GM23338 (cell line): ENCODE measurements at regions not wholly inside any gene's neighbourhood (a gene's known extent, or its start where the extent isn't known, plus 50 kb on each side); places are given as distances from the start of the nearest gene placed in this dataset.

ENCODE experiments used
- EZH2 ChIP-seq: fragments of 200-600 bp; sonication (generic); IDR thresholded peaks from one replicate; pipeline ENCODE4 v1.8.0; 2017; ENCODE audit warnings: antibody characterized with exemption, mild to moderate bottlenecking, low read depth; ENCODE audit not compliant: unreplicated experiment
- EZH2phosphoT487 ChIP-seq: fragments of 200-600 bp; sonication (generic); IDR thresholded peaks from one replicate; pipeline ENCODE4 v1.8.1; 2018; ENCODE audit warnings: antibody characterized with exemption; ENCODE audit not compliant: unreplicated experiment
- JUNB ChIP-seq: IDR thresholded peaks from one replicate; pipeline ENCODE4 v1.6.1; 2016; ENCODE audit warnings: antibody characterized with exemption; ENCODE audit not compliant: unreplicated experiment
- POLR2AphosphoS5 ChIP-seq: IDR thresholded peaks from 2 replicates; pipeline ENCODE4 v1.6.1; 2016; ENCODE audit warnings: antibody characterized with exemption, low read depth
- ZNF114 ChIP-seq: fragments of 250-450 bp; sonication (Bioruptor Pico); IDR thresholded peaks from 2 replicates; pipeline ENCODE4 v1.5.0; 2020; ENCODE audit warnings: mild to moderate bottlenecking, moderate library complexity
- ZNF331 ChIP-seq: fragments of 250-450 bp; sonication (Bioruptor Pico); IDR thresholded peaks from 2 replicates; pipeline ENCODE4 v1.5.0; 2020; ENCODE audit warnings: low read depth, mild to moderate bottlenecking, moderate library complexity
- TF ChIP-seq, protein P1 (sequence below), 2 experiments: fragments of 200-600 bp in 1 of 2; sonication (generic) in 1 of 2; conservative IDR thresholded peaks; 2 replicates each; pipeline versions ENCODE4 v1.5.1 to v1.6.1; 2016 to 2017; ENCODE audit warnings: antibody characterized with exemption in 2 of 2, low read depth in 2 of 2, mild to moderate bottlenecking in 2 of 2, moderate library complexity in 1 of 2
- TF ChIP-seq, protein P2 (sequence below): IDR thresholded peaks from one replicate; pipeline ENCODE4 v1.6.1; 2018; ENCODE audit warnings: antibody characterized with exemption; ENCODE audit not compliant: unreplicated experiment
- TF ChIP-seq, protein P3 (sequence below): fragments of 250-450 bp; sonication (Bioruptor Pico); IDR thresholded peaks from 2 replicates; pipeline ENCODE4 v1.5.0; 2020; ENCODE audit warnings: mild to moderate bottlenecking, moderate library complexity

DNA sequence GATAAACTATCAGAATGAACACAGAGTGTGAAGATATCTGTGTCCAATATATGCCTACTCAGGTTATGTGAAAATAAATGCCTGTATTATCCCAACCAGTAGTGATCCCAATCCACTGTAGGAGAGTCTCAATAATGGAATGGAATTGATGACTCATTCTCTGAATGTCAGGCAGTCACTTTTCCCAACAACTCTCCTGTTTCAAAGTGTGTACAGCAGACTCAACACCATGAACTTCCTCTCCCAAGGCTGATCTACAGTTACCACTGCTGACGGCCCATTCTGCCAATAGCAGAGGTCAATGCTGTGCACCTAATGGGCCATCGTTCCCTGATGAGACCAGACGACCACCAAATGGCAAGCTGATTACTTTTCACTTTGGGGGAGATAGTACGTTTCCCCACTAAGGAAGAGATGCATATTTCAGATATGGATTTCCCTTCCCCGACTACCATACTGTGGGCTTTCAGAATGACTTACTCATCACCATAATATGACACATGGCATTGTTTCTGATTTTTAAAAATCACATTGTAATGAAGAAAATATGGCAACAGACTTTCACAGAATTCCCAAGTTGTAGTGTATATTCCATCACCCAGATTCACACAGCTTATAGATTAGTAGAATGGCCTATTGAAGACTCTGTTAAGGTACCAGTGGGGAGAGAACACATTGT is 601.7 kb upstream of the VRK2 start:
- TF ChIP-seq, protein P1, sequence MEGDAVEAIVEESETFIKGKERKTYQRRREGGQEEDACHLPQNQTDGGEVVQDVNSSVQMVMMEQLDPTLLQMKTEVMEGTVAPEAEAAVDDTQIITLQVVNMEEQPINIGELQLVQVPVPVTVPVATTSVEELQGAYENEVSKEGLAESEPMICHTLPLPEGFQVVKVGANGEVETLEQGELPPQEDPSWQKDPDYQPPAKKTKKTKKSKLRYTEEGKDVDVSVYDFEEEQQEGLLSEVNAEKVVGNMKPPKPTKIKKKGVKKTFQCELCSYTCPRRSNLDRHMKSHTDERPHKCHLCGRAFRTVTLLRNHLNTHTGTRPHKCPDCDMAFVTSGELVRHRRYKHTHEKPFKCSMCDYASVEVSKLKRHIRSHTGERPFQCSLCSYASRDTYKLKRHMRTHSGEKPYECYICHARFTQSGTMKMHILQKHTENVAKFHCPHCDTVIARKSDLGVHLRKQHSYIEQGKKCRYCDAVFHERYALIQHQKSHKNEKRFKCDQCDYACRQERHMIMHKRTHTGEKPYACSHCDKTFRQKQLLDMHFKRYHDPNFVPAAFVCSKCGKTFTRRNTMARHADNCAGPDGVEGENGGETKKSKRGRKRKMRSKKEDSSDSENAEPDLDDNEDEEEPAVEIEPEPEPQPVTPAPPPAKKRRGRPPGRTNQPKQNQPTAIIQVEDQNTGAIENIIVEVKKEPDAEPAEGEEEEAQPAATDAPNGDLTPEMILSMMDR (conservative IDR thresholded peaks at IDR 0.05; ENCODE audit: low read depth in 2 of 2) = no peak
- TF ChIP-seq POLR2AphosphoS5 (no peak), EZH2phosphoT487 (no peak), JUNB (no peak), EZH2 (no peak), ZNF114 (no peak), ZNF331 (CRISPR knock-in tag) (no peak)
- TF ChIP-seq, protein P2, sequence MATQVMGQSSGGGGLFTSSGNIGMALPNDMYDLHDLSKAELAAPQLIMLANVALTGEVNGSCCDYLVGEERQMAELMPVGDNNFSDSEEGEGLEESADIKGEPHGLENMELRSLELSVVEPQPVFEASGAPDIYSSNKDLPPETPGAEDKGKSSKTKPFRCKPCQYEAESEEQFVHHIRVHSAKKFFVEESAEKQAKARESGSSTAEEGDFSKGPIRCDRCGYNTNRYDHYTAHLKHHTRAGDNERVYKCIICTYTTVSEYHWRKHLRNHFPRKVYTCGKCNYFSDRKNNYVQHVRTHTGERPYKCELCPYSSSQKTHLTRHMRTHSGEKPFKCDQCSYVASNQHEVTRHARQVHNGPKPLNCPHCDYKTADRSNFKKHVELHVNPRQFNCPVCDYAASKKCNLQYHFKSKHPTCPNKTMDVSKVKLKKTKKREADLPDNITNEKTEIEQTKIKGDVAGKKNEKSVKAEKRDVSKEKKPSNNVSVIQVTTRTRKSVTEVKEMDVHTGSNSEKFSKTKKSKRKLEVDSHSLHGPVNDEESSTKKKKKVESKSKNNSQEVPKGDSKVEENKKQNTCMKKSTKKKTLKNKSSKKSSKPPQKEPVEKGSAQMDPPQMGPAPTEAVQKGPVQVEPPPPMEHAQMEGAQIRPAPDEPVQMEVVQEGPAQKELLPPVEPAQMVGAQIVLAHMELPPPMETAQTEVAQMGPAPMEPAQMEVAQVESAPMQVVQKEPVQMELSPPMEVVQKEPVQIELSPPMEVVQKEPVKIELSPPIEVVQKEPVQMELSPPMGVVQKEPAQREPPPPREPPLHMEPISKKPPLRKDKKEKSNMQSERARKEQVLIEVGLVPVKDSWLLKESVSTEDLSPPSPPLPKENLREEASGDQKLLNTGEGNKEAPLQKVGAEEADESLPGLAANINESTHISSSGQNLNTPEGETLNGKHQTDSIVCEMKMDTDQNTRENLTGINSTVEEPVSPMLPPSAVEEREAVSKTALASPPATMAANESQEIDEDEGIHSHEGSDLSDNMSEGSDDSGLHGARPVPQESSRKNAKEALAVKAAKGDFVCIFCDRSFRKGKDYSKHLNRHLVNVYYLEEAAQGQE = no peak
- TF ChIP-seq, protein P3, sequence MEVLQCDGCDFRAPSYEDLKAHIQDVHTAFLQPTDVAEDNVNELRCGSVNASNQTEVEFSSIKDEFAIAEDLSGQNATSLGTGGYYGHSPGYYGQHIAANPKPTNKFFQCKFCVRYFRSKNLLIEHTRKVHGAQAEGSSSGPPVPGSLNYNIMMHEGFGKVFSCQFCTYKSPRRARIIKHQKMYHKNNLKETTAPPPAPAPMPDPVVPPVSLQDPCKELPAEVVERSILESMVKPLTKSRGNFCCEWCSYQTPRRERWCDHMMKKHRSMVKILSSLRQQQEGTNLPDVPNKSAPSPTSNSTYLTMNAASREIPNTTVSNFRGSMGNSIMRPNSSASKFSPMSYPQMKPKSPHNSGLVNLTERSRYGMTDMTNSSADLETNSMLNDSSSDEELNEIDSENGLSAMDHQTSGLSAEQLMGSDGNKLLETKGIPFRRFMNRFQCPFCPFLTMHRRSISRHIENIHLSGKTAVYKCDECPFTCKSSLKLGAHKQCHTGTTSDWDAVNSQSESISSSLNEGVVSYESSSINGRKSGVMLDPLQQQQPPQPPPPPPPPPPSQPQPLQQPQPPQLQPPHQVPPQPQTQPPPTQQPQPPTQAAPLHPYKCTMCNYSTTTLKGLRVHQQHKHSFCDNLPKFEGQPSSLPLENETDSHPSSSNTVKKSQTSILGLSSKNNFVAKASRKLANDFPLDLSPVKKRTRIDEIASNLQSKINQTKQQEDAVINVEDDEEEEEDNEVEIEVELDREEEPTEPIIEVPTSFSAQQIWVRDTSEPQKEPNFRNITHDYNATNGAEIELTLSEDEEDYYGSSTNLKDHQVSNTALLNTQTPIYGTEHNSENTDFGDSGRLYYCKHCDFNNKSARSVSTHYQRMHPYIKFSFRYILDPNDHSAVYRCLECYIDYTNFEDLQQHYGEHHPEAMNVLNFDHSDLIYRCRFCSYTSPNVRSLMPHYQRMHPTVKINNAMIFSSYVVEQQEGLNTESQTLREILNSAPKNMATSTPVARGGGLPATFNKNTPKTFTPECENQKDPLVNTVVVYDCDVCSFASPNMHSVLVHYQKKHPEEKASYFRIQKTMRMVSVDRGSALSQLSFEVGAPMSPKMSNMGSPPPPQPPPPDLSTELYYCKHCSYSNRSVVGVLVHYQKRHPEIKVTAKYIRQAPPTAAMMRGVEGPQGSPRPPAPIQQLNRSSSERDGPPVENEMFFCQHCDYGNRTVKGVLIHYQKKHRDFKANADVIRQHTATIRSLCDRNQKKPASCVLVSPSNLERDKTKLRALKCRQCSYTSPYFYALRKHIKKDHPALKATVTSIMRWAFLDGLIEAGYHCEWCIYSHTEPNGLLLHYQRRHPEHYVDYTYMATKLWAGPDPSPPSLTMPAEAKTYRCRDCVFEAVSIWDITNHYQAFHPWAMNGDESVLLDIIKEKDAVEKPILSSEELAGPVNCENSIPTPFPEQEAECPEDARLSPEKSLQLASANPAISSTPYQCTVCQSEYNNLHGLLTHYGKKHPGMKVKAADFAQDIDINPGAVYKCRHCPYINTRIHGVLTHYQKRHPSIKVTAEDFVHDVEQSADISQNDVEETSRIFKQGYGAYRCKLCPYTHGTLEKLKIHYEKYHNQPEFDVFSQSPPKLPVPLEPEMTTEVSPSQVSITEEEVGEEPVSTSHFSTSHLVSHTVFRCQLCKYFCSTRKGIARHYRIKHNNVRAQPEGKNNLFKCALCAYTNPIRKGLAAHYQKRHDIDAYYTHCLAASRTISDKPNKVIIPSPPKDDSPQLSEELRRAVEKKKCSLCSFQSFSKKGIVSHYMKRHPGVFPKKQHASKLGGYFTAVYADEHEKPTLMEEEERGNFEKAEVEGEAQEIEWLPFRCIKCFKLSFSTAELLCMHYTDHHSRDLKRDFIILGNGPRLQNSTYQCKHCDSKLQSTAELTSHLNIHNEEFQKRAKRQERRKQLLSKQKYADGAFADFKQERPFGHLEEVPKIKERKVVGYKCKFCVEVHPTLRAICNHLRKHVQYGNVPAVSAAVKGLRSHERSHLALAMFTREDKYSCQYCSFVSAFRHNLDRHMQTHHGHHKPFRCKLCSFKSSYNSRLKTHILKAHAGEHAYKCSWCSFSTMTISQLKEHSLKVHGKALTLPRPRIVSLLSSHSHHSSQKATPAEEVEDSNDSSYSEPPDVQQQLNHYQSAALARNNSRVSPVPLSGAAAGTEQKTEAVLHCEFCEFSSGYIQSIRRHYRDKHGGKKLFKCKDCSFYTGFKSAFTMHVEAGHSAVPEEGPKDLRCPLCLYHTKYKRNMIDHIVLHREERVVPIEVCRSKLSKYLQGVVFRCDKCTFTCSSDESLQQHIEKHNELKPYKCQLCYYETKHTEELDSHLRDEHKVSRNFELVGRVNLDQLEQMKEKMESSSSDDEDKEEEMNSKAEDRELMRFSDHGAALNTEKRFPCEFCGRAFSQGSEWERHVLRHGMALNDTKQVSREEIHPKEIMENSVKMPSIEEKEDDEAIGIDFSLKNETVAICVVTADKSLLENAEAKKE (CRISPR knock-in tag) = no peak
